Vagina (tissue), 2 donors: ENCODE measurements at regions not wholly inside any gene's neighbourhood (a gene's known extent, or its start where the extent isn't known, plus 50 kb on each side); places are given as distances from the start of the nearest gene placed in this dataset.

ENCODE experiments used
- DNase-seq, 2 donors: peaks; one replicate each; pipeline ENCODE4 v3.0.0-alpha.2; 2017; ENCODE audit errors: extremely low spot score in 2 of 2
- H3K27ac ChIP-seq: fragments of 200-600 bp; sonication (generic); one replicate; pipeline ENCODE4 v1.5.1; 2019
- H3K27me3 ChIP-seq: fragments of 200-600 bp; sonication (generic); one replicate; pipeline ENCODE4 v1.5.1; 2019
- H3K36me3 ChIP-seq, 2 donors: fragments of 200-600 bp; sonication (generic); one replicate each; pipeline ENCODE4 v1.5.1; 2017 to 2019
- H3K4me1 ChIP-seq: fragments of 200-600 bp; sonication (generic); one replicate; pipeline ENCODE4 v1.5.1; 2019
- H3K4me3 ChIP-seq, 2 donors: fragments of 200-600 bp; sonication (generic); 1 replicate in 1 of 2; 2 replicates in 1 of 2; pipeline ENCODE4 v1.5.1; 2016 to 2019
- H3K9me3 ChIP-seq: fragments of 200-600 bp; sonication (generic); one replicate; pipeline ENCODE4 v1.5.1; 2019
- POLR2A ChIP-seq, 2 donors: fragments of 450-650 bp; IDR thresholded peaks; one replicate each; pipeline ENCODE4 v1.6.1; 2017; ENCODE audit warnings: antibody characterized with exemption in 2 of 2, mild to moderate bottlenecking in 2 of 2, moderate library complexity in 2 of 2
- POLR2AphosphoS5 ChIP-seq, 2 donors: sonication (generic); formaldehyde crosslinking; IDR thresholded peaks; one replicate each; pipeline ENCODE4 v1.9.0; 2017; ENCODE audit warnings: antibody characterized with exemption in 2 of 2, mild to moderate bottlenecking in 2 of 2, low read depth in 1 of 2; ENCODE audit not compliant: insufficient read depth in 1 of 2
- intact Hi-C: fragments of 100-400 bp; cut with DNase I; formaldehyde crosslinking; loops from one replicate; pipeline ENCODE4 v1.15.1; 2023
- TF ChIP-seq, protein P1 (sequence below), 3 experiments: fragments of 450-650 bp in 2 of 3; fragments of 200-600 bp in 1 of 3; sonication (generic) in 1 of 3; IDR thresholded peaks; one replicate each; pipeline ENCODE4 v1.5.1; 2017 to 2019; ENCODE audit warnings: antibody characterized with exemption in 3 of 3, mild to moderate bottlenecking in 2 of 3, moderate library complexity in 2 of 3

DNA sequence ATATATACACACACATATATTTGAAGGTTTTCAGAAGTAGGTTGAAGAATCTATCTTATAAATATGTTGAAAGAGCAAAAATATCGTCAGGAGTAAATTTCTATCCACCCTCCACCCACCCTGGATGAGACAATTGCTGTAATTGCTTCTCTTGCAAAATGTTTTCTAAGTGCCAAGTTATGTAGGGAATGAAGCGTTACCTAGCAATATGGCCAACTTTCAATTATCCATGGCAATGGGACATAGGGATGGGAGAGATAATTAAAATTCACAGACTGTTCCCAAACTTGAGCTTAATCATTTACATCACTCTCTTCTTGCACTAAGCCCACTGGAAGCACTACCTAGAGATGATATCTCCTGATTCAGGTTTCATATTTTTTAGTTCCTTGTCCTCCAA, 806.2 kb upstream of the RAG2 start:
- Histone ChIP-seq H3K9me3 (no peaks in the 10 kb centered on the region), H3K4me3 (no peak overlapping the region), H3K27me3 (no peaks in the 10 kb centered on the region), H3K4me1 (no peaks in the 10 kb centered on the region), H3K27ac (no peak overlapping the region), H3K36me3 (no peaks in the 10 kb centered on the region)
- no peak for DNase-seq
- TF ChIP-seq, protein P1, sequence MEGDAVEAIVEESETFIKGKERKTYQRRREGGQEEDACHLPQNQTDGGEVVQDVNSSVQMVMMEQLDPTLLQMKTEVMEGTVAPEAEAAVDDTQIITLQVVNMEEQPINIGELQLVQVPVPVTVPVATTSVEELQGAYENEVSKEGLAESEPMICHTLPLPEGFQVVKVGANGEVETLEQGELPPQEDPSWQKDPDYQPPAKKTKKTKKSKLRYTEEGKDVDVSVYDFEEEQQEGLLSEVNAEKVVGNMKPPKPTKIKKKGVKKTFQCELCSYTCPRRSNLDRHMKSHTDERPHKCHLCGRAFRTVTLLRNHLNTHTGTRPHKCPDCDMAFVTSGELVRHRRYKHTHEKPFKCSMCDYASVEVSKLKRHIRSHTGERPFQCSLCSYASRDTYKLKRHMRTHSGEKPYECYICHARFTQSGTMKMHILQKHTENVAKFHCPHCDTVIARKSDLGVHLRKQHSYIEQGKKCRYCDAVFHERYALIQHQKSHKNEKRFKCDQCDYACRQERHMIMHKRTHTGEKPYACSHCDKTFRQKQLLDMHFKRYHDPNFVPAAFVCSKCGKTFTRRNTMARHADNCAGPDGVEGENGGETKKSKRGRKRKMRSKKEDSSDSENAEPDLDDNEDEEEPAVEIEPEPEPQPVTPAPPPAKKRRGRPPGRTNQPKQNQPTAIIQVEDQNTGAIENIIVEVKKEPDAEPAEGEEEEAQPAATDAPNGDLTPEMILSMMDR (IDR thresholded peaks at IDR 0.05), result no peak
- TF ChIP-seq POLR2AphosphoS5 (IDR thresholded peaks at IDR 0.05; ENCODE audit: insufficient read depth in 1 of 2, low read depth in 1 of 2) (no peak), POLR2A (IDR thresholded peaks at IDR 0.05) (no peak)
- intact Hi-C loops, result no loop called here

DNA sequence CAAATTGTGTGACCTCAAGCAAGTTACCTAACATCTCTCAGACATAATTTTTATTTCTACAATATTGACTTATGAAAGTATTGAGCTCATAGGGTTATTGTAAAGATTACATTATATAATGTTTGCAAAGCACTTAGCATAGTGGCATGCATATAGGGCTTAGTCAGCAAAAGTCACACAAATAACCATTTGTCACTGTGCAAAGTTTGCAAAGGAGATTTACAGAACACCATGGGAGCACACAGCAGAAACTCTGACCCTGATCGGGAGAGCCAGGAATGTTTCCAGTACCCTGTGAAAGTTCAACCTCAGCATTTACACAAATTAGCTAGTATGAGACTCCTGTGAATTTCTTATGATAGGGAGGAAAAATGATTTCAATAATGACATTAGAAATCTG, 804.6 kb upstream of the RAG2 start:
- Histone ChIP-seq H3K9me3 (no peaks in the 10 kb centered on the region), H3K27me3 (no peaks in the 10 kb centered on the region), H3K27ac (no peak overlapping the region), H3K4me3 (no peak overlapping the region), H3K36me3 (no peaks in the 10 kb centered on the region), H3K4me1 (no peaks in the 10 kb centered on the region)
- TF ChIP-seq, protein P1 (IDR thresholded peaks at IDR 0.05), result no peak
- no peak for TF ChIP-seq POLR2AphosphoS5 (IDR thresholded peaks at IDR 0.05; ENCODE audit: insufficient read depth in 1 of 2, low read depth in 1 of 2)
- no peak for TF ChIP-seq POLR2A (IDR thresholded peaks at IDR 0.05)
- no peak for DNase-seq
- intact Hi-C loops, result no loop called here

DNA sequence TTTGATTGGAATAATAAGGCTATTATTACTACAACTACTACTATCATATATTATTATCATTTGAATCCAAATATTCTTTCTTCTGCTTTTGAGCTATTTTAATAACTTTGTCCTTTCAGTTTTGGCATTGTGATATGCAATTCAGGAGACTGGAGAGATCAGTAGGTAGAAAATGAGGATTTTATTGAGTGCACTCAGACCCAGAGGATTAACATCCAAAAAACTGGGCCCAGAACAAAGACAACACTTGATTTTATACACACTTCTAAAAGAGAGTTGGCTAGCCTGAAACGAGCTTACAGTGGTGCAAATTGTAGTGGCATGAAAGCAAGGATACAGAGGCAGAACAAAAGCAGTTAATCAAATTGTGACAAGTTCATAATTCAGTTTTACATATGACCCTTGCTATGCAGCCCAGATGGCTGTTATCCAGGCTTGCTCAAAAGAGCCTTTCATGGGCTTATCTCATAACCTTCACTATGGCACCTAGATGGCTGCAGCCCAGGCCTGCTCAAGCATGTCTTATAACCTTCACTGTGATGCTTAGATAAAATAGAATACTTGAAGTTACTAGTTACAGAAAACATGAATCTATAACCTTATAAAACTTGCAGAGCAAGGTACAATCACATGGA, 796.3 kb upstream of the RAG2 start:
- Histone ChIP-seq H3K9me3 (peaks cover 15% of the 10 kb centered on the region), H3K27ac (no peak overlapping the region), H3K4me1 (no peaks in the 10 kb centered on the region), H3K4me3 (no peak overlapping the region), H3K27me3 (no peaks in the 10 kb centered on the region), H3K36me3 (no peaks in the 10 kb centered on the region)
- intact Hi-C loops, result no loop called here
- DNase-seq, result no peak
- no peak for TF ChIP-seq POLR2A (IDR thresholded peaks at IDR 0.05)
- TF ChIP-seq POLR2AphosphoS5 (IDR thresholded peaks at IDR 0.05; ENCODE audit: insufficient read depth in 1 of 2, low read depth in 1 of 2), result no peak
- TF ChIP-seq, protein P1 (IDR thresholded peaks at IDR 0.05), result no peak

DNA sequence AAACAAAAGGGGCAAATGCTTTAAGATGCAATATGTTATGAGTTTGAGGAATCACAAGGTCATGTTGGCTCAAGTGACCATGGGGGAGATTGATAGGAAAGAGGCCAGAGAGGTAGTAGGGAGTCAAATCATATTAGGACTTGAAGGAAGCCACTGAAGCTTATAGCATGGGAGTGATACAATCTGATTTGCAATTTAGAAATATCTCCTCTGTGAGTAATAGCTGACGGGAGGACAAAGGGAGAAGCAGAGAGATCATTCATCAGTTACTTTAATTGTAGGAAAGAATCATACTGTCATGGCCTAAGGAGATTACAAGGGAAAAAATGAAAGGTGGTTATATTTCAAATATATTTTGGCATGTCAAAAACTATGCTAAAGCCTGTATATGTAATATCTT, 793.6 kb upstream of the RAG2 start:
- DNase-seq, result no peak
- intact Hi-C loops, result no loop called here
- no peak overlapping the region for H3K4me3 ChIP-seq
- no peaks in the 10 kb centered on the region for H3K4me1 ChIP-seq
- TF ChIP-seq POLR2A (IDR thresholded peaks at IDR 0.05) (no peak), POLR2AphosphoS5 (IDR thresholded peaks at IDR 0.05; ENCODE audit: insufficient read depth in 1 of 2, low read depth in 1 of 2) (no peak)
- TF ChIP-seq, protein P1 (IDR thresholded peaks at IDR 0.05), result no peak
- peaks cover 15% of the 10 kb centered on the region for H3K9me3 ChIP-seq
- no peaks in the 10 kb centered on the region for H3K27me3 ChIP-seq
- H3K27ac ChIP-seq, result no peak overlapping the region
- no peaks in the 10 kb centered on the region for H3K36me3 ChIP-seq

DNA sequence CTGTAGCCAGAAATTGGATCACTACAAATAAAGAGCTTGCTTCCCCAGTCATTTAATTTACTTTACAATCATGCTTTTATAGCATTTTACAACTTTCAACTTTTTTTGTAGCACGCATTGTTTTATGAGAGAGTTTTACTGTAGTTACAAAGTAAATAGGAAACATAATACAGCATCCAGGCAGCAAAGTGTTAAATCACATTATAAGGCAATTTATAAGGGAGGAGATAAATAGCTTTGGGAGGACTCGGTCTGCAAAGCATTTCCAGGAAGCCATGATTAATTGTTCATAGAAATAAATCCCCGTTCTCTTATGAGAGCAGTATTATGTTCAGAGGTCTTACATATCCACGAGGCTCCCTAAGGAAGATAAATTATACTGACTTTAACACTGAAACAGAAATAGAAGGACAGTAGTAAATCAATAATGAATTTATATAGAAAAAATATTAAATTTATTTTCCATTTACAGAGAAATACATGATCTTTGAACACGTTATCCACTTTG, 792.6 kb upstream of the RAG2 start:
- no peak for DNase-seq
- intact Hi-C loops, result no loop called here
- TF ChIP-seq POLR2AphosphoS5 (IDR thresholded peaks at IDR 0.05; ENCODE audit: insufficient read depth in 1 of 2, low read depth in 1 of 2) (no peak), POLR2A (IDR thresholded peaks at IDR 0.05) (no peak)
- TF ChIP-seq, protein P1 (IDR thresholded peaks at IDR 0.05), result no peak
- Histone ChIP-seq H3K27me3 (no peaks in the 10 kb centered on the region), H3K4me3 (no peak overlapping the region), H3K4me1 (no peaks in the 10 kb centered on the region), H3K27ac (no peak overlapping the region), H3K9me3 (peaks cover 8% of the 10 kb centered on the region), H3K36me3 (no peaks in the 10 kb centered on the region)
